ENCODE measurements at regions not wholly inside any gene's neighbourhood (a gene's known extent, or its start where the extent isn't known, plus 50 kb on each side); places are given as distances from the start of the nearest gene placed in this dataset.

- H3K4me3 ChIP-seq (ENCODE audit: low read depth, low read length): no peak overlapping the region
Measured at GRCh38 chr21:39105836-39106235, 77.4 kb downstream of the PSMG1 start.

GRCh38 chr21:39105341-39105765 is 77.9 kb downstream of the PSMG1 start:
- no peak overlapping the region for H3K4me3 ChIP-seq (ENCODE audit: low read depth, low read length)

DNA sequence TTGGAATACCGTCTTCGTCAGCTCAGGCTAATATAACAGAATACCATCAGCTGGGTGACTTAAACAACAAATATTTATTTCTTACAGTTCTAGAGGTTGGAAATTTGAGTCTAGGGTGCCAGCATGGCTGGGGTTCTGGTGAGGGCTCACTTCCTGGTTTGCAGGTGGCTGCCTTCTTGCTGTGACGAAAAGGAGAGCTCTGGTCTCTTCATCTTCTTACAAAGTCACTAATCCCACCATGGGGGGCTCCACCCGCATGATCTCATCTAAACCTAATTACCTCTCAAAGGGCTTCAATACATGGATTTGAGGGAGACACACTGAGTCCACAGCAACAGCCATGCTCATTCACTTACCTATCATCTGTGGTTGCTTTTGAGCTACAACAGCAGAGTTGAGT is 78.3 kb downstream of the PSMG1 start:
- H3K4me3 ChIP-seq (ENCODE audit: low read depth, low read length): no peak overlapping the region

GRCh38 chr21:39103689-39104088 is 79.6 kb downstream of the PSMG1 start:
- no peak overlapping the region for H3K4me3 ChIP-seq (ENCODE audit: low read depth, low read length)

DNA sequence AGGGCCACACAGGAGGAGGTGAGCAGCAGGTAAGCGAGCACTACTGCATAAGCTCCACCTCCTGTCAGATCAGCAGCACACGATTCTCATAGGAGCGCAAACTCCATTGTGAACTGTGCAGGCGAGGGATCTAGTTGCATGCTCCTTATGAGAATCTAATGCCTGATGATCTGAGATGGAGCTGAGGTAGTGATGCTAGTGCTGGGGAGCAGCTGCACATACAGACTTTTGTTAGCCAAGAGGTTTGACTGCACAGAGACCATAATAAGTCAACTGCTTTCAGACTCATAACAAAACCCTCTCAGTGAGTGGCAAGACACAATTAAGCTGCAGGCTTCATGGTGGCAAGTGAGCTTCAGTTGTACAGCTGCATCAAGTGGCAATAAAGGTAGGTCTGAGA is 83.4 kb downstream of the PSMG1 start:
- no peak overlapping the region for H3K4me3 ChIP-seq (ENCODE audit: low read depth, low read length)

DNA sequence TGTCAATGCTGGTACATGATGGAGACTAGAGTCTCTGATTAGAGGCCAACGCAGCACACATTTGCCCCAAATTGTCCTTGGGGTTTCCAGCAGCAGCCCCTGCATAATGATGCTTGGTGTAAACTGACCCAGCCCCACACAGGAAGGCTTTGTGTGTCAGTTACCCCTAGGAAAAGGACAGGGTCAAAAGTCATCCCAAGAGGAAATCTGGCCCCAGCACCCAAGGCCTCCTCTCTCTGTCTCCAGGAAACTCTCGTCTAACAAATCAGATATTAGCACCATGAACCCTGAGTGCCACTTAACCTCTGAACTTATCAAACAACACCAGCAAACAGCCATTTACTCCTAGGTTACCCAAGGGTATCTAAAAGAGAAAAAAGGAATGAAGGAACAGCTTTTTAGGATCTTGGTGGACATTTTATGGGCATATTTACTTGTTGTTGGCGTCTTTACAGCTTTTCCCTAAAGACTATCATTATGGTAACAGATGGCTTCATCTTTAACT is 84.5 kb downstream of the PSMG1 start:
- no peak overlapping the region for H3K4me3 ChIP-seq (ENCODE audit: low read depth, low read length)

- H3K4me3 ChIP-seq (ENCODE audit: low read depth, low read length): no peak overlapping the region
Measured at GRCh38 chr21:39097981-39098380, 85.3 kb downstream of the PSMG1 start.

DNA sequence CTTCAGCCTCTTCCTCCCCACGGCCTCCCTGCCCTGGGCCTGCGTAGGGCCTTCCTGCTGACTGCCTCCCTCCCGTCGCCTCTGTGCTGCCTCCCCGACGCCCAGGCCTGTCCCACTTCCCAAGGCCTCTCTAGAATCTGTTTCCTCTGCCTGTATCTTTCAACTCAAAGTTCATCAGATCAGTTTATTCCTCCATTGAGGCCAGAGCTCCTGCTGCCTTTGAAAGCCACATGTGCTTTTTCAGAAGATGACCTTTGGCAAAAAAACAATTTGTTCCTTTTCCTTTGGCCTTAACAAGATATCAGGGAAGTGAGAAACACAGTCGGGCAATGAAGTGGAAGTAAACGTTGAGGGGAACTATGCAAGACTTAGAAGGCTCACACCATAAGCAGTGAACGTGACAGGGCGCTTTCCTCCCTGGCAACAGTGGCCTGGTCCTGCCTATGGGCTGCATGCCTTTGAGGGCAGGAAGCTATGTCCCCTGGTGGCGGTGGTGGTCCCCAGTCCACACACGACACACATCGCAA is 85.9 kb downstream of the PSMG1 start:
- no peak overlapping the region for H3K4me3 ChIP-seq (ENCODE audit: low read depth, low read length)

GRCh38 chr21:39096754-39097153 is 86.5 kb downstream of the PSMG1 start:
- no peak overlapping the region for H3K4me3 ChIP-seq (ENCODE audit: low read depth, low read length)

GRCh38 chr21:39095681-39096080 is 87.6 kb downstream of the PSMG1 start:
- no peak overlapping the region for H3K4me3 ChIP-seq (ENCODE audit: low read depth, low read length)

DNA sequence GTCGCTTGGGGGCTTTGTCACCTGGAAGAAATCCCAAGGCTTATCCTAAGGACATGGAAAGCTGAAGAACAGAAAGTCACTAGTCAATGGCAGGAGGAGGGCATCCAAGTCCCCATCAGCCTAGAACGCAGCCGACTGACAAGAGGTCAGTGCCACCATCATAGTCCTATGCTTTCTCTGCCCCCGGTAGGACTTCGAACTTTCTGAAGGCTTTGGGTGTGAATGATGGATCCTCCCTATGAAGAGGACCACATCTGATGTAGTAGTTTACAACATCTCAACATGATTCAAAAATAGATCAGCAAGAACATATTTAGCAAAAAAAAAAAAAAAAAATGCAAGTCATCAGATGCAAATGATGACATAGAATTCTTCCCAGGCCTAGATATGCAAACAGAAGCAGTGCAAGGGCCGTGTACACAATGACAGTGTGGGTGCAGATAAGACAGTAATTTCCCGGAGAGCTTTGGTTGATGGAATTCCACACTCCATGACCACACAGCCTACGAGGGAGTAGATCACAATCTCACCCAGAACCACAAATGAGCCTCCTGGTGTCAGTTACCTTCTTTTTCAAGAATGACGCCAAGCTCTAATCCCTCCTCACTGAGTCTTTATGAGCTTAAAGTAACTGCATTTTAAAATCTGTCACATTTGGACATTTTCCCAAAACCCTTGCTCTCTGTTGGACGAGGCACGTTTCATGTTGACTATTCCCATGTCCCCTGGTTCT is 88.2 kb downstream of the PSMG1 start:
- no peak overlapping the region for H3K4me3 ChIP-seq (ENCODE audit: low read depth, low read length)

GRCh38 chr21:39094087-39094780 is 89.0 kb downstream of the PSMG1 start:
- no peak overlapping the region for H3K4me3 ChIP-seq (ENCODE audit: low read depth, low read length)

GRCh38 chr21:39093526-39093925 is 89.7 kb downstream of the PSMG1 start:
- no peak overlapping the region for H3K4me3 ChIP-seq (ENCODE audit: low read depth, low read length)

- H3K4me3 ChIP-seq (ENCODE audit: low read depth, low read length): no peak overlapping the region
Measured at GRCh38 chr21:39088831-39089380, 94.3 kb downstream of the PSMG1 start.

- H3K4me3 ChIP-seq (ENCODE audit: low read depth, low read length): no peak overlapping the region
Measured at GRCh38 chr21:39088031-39088370, 95.2 kb downstream of the PSMG1 start.

- H3K4me3 ChIP-seq (ENCODE audit: low read depth, low read length): no peak overlapping the region
Measured at GRCh38 chr21:39087238-39088030, 95.8 kb downstream of the PSMG1 start.

- H3K4me3 ChIP-seq (ENCODE audit: low read depth, low read length): no peak overlapping the region
Measured at GRCh38 chr21:39086547-39086946, 96.7 kb downstream of the PSMG1 start.

- H3K4me3 ChIP-seq (ENCODE audit: low read depth, low read length): no peak overlapping the region
Measured at GRCh38 chr21:39085843-39086405, 97.3 kb downstream of the PSMG1 start.

DNA sequence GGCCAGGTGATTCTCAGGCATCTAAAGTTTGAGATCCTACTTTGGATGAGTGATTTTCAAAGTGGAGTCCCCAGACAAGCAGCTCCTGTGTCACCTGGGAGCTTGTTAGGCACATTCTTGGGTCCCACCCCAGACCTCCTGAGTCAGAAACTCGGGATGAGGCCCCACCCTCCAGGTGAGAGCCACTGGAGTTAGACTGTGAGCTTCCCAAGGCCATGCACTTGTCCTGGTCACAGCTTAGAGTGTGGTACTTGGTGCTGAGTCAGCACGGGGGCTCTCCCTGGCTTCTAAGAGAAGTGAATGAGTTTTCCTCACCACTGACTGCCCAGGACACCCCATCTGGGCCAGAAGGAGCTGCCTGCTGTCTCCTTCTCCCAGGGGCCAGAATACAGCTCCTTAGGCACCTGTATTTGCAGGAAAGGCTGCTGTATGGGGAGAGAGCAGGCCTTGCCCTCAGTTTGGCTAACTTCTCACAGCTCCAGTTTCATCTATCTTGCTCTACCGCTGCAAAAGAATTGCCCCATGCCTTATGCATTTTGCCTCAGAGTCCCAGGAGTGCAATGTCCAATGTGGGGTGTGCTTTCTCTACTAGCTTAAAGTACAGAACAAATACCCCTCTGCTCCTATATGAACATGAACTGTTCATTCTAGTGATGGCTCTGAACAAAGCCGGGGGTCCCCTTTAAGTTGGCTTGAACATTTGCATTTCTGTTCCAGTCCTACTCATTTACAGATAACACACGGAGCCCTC is 98.1 kb downstream of the PSMG1 start:
- no peak overlapping the region for H3K4me3 ChIP-seq (ENCODE audit: low read depth, low read length)

GRCh38 chr21:39084073-39084472 is 99.2 kb downstream of the PSMG1 start:
- H3K4me3 ChIP-seq (ENCODE audit: low read depth, low read length): no peak overlapping the region

Measured in iPS-11a (cell line).